Trophoblast cell (in vitro differentiated cells and primary cell): ENCODE measurements at regions not wholly inside any gene's neighbourhood (a gene's known extent, or its start where the extent isn't known, plus 50 kb on each side); places are given as distances from the start of the nearest gene placed in this dataset.

Experiments
- DNase-seq, 2 donors: peaks; one replicate each; pipeline ENCODE4 v3.0.0-alpha.2; 2016
- H2AFZ ChIP-seq: 2 replicates; pipeline ENCODE4 v1.6.1; 2013; ENCODE audit warnings: low read length, moderate library complexity, mild to moderate bottlenecking; ENCODE audit not compliant: insufficient read depth, poor library complexity
- H2AK5ac ChIP-seq: 2 replicates; pipeline ENCODE4 v1.6.1; 2013; ENCODE audit warnings: mild to moderate bottlenecking, low read length
- H2BK120ac ChIP-seq: 2 replicates; pipeline ENCODE4 v1.6.1; 2013; ENCODE audit warnings: low read length, mild to moderate bottlenecking, moderate library complexity; ENCODE audit not compliant: insufficient read depth, poor library complexity
- H2BK12ac ChIP-seq: 2 replicates; pipeline ENCODE4 v1.6.1; 2013; ENCODE audit warnings: mild to moderate bottlenecking, low read length, moderate library complexity
- H2BK5ac ChIP-seq: 2 replicates; pipeline ENCODE4 v1.6.1; 2013; ENCODE audit warnings: low read length, low read depth, moderate library complexity, mild to moderate bottlenecking; ENCODE audit not compliant: poor library complexity
- H3K14ac ChIP-seq: 2 replicates; pipeline ENCODE4 v1.6.1; 2013; ENCODE audit warnings: mild to moderate bottlenecking, low read length
- H3K18ac ChIP-seq: 2 replicates; pipeline ENCODE4 v1.6.1; 2013; ENCODE audit warnings: mild to moderate bottlenecking, low read length
- H3K23ac ChIP-seq: 2 replicates; pipeline ENCODE4 v1.6.1; 2013; ENCODE audit warnings: low read length
- H3K27ac ChIP-seq: 2 replicates; pipeline ENCODE4 v1.5.1; 2013; ENCODE audit warnings: low read depth, mild to moderate bottlenecking, inconsistent platforms, low read length, moderate library complexity
- H3K27me3 ChIP-seq: 2 replicates; pipeline ENCODE4 v1.6.1; 2013; ENCODE audit warnings: inconsistent platforms, mild to moderate bottlenecking, low read length, moderate library complexity; ENCODE audit not compliant: insufficient read depth
- H3K36me3 ChIP-seq, 2 experiments: 1 replicate in 1 of 2; 2 replicates in 1 of 2; pipeline ENCODE4 v1.6.1; 2013; ENCODE audit warnings: low read length in 2 of 2, mild to moderate bottlenecking in 2 of 2, moderate library complexity in 1 of 2; ENCODE audit not compliant: insufficient read depth in 2 of 2, control insufficient read depth in 1 of 2
- H3K4ac ChIP-seq: 2 replicates; pipeline ENCODE4 v1.6.1; 2013; ENCODE audit warnings: low read depth, mild to moderate bottlenecking, low read length, moderate library complexity
- H3K4me1 ChIP-seq, 2 experiments: 1 replicate in 1 of 2; 2 replicates in 1 of 2; pipeline ENCODE4 v1.6.1; 2013; ENCODE audit warnings: low read length in 2 of 2, mild to moderate bottlenecking in 2 of 2, moderate library complexity in 1 of 2; ENCODE audit not compliant: insufficient read depth in 2 of 2, control insufficient read depth in 1 of 2
- H3K4me2 ChIP-seq: 2 replicates; pipeline ENCODE4 v1.6.1; 2013; ENCODE audit warnings: inconsistent platforms, mild to moderate bottlenecking, low read length, moderate library complexity
- H3K4me3 ChIP-seq: 2 replicates; pipeline ENCODE4 v1.5.1; 2013; ENCODE audit warnings: mild to moderate bottlenecking, low read depth, low read length, inconsistent platforms
- H3K79me1 ChIP-seq: one replicate; pipeline ENCODE4 v1.6.1; 2013; ENCODE audit warnings: low read length
- H3K79me2 ChIP-seq: 2 replicates; pipeline ENCODE4 v1.6.1; 2013; ENCODE audit warnings: low read length, mild to moderate bottlenecking; ENCODE audit not compliant: control insufficient read depth, insufficient read depth, poor library complexity
- H3K9ac ChIP-seq: 2 replicates; pipeline ENCODE4 v1.6.1; 2013; ENCODE audit warnings: mild to moderate bottlenecking, low read length
- H3K9me3 ChIP-seq: 2 replicates; pipeline ENCODE4 v1.6.1; 2013; ENCODE audit warnings: low read depth, mild to moderate bottlenecking, control low read depth, inconsistent platforms, low read length; ENCODE audit not compliant: insufficient read depth
- H4K12ac ChIP-seq: 2 replicates; pipeline ENCODE4 v1.6.1; 2013; ENCODE audit warnings: low read depth, mild to moderate bottlenecking, low read length, moderate library complexity
- H4K8ac ChIP-seq: 2 replicates; pipeline ENCODE4 v1.6.1; 2013; ENCODE audit warnings: low read depth, mild to moderate bottlenecking, low read length, moderate library complexity
- H4K91ac ChIP-seq: one replicate; pipeline ENCODE4 v1.6.1; 2013; ENCODE audit warnings: low read depth, mild to moderate bottlenecking, low read length, moderate library complexity
- WGBS: extraction: QIAGEN DNeasy Blood & Tissue Kit; methylation state at CpG from one replicate; pipeline ENCODE4 v1.1.7; 2013; ENCODE audit warnings: missing lambda C conversion rate; ENCODE audit not compliant: insufficient read length, insufficient coverage; ENCODE audit errors: extremely low coverage; 5-methylcytosine and 5-hydroxymethylcytosine counted together

GRCh38 chr5:4337519-4337918, 741.9 kb downstream of the IRX1 start:
- no peak overlapping the region for H3K4ac ChIP-seq
- H2AK5ac ChIP-seq: no peak overlapping the region
- H2BK12ac ChIP-seq: no peak overlapping the region
- no peak overlapping the region for H3K4me2 ChIP-seq
- no peak overlapping the region for H2BK120ac ChIP-seq
- no peak overlapping the region for H2AFZ ChIP-seq
- WGBS: no CpG with 5 or more reads among the region's 3 CpGs
- peaks cover 3% of the 10 kb centered on the region for H3K9me3 ChIP-seq
- no peak overlapping the region for H3K23ac ChIP-seq
- H3K18ac ChIP-seq: no peak overlapping the region
- H3K27ac ChIP-seq: no peak overlapping the region
- H3K14ac ChIP-seq: no peak overlapping the region
- H3K4me1 ChIP-seq: no peaks in the 10 kb centered on the region
- H2BK5ac ChIP-seq: no peak overlapping the region
- H3K79me1 ChIP-seq: no peaks in the 10 kb centered on the region
- H3K9ac ChIP-seq: no peak overlapping the region
- no peaks in the 10 kb centered on the region for H3K79me2 ChIP-seq
- H3K4me3 ChIP-seq: no peak overlapping the region
- no peak overlapping the region for H4K91ac ChIP-seq
- no peak overlapping the region for H4K8ac ChIP-seq
- H4K12ac ChIP-seq: no peak overlapping the region
- H3K27me3 ChIP-seq: no peaks in the 10 kb centered on the region
- H3K36me3 ChIP-seq: no peaks in the 10 kb centered on the region
- DNase-seq: no peak

GRCh38 chr5:4339949-4340348, 744.3 kb downstream of the IRX1 start:
- Histone ChIP-seq H3K4me3 (no peak overlapping the region), H3K79me1 (no peaks in the 10 kb centered on the region), H3K18ac (no peak overlapping the region), H4K8ac (no peak overlapping the region), H2BK120ac (no peak overlapping the region), H2BK12ac (no peak overlapping the region), H2BK5ac (no peak overlapping the region), H3K4me2 (no peak overlapping the region), H4K12ac (no peak overlapping the region), H3K4ac (no peak overlapping the region), H2AFZ (no peak overlapping the region), H3K9ac (no peak overlapping the region), H3K27ac (no peak overlapping the region), H3K27me3 (no peaks in the 10 kb centered on the region), H2AK5ac (no peak overlapping the region), H3K79me2 (no peaks in the 10 kb centered on the region), H3K4me1 (no peaks in the 10 kb centered on the region), H4K91ac (no peak overlapping the region), H3K36me3 (no peaks in the 10 kb centered on the region), H3K9me3 (peaks cover 3% of the 10 kb centered on the region), H3K14ac (no peak overlapping the region), H3K23ac (no peak overlapping the region)
- WGBS: no CpG with 5 or more reads among the region's 9 CpGs
- no peak for DNase-seq

GRCh38 chr5:4345850-4346249, 750.2 kb downstream of the IRX1 start:
- Histone ChIP-seq H4K12ac (no peak overlapping the region), H3K4me3 (no peak overlapping the region), H3K23ac (no peak overlapping the region), H3K4ac (no peak overlapping the region), H4K8ac (no peak overlapping the region), H4K91ac (no peak overlapping the region), H3K9ac (no peak overlapping the region), H2AK5ac (no peak overlapping the region), H2BK12ac (no peak overlapping the region), H3K36me3 (no peaks in the 10 kb centered on the region), H2BK5ac (no peak overlapping the region), H3K27me3 (no peaks in the 10 kb centered on the region), H2BK120ac (no peak overlapping the region), H3K9me3 (no peaks in the 10 kb centered on the region), H3K27ac (no peak overlapping the region), H3K4me1 (no peaks in the 10 kb centered on the region), H3K4me2 (no peak overlapping the region), H3K79me1 (no peaks in the 10 kb centered on the region), H2AFZ (no peak overlapping the region), H3K18ac (no peak overlapping the region), H3K79me2 (no peaks in the 10 kb centered on the region), H3K14ac (no peak overlapping the region)
- WGBS: no CpG with 5 or more reads among the region's 1 CpG
- no peak for DNase-seq

- Histone ChIP-seq H3K4me2 (no peak overlapping the region), H3K79me1 (no peaks in the 10 kb centered on the region), H2AFZ (no peak overlapping the region), H2BK120ac (no peak overlapping the region), H3K4ac (no peak overlapping the region), H3K4me3 (no peak overlapping the region), H4K91ac (no peak overlapping the region), H3K9me3 (peaks cover 2% of the 10 kb centered on the region), H3K23ac (no peak overlapping the region), H3K36me3 (no peaks in the 10 kb centered on the region), H3K27me3 (no peaks in the 10 kb centered on the region), H3K18ac (no peak overlapping the region), H2BK5ac (no peak overlapping the region), H3K14ac (no peak overlapping the region), H3K79me2 (no peaks in the 10 kb centered on the region), H3K4me1 (no peaks in the 10 kb centered on the region), H2AK5ac (no peak overlapping the region), H3K27ac (no peak overlapping the region), H2BK12ac (no peak overlapping the region), H4K8ac (no peak overlapping the region), H3K9ac (no peak overlapping the region), H4K12ac (no peak overlapping the region)
- WGBS: no CpG with 5 or more reads among the region's 3 CpGs
- no peak for DNase-seq
Observed at GRCh38 chr5:4348423-4348822, 752.8 kb downstream of the IRX1 start.
